Hematopoietic multipotent progenitor cell treated with erythropoietin and hydrocortisone succinate and interleukin-3 and kit ligand, for 4 days (in vitro differentiated cells): ENCODE measurements at regions not wholly inside any gene's neighbourhood (a gene's known extent, or its start where the extent isn't known, plus 50 kb on each side); places are given as distances from the start of the nearest gene placed in this dataset.

Experiments used
- DNase-seq: peaks from one replicate; pipeline ENCODE4 v3.0.0-alpha.2; 2015

- no peak for DNase-seq
Observed at GRCh38 chr1:229828461-229828860, 202.4 kb downstream of the URB2 start.

GRCh38 chr1:229832695-229833094 is 206.6 kb downstream of the URB2 start:
- no peak for DNase-seq

GRCh38 chr1:229834230-229834629 is 208.2 kb downstream of the URB2 start:
- no peak for DNase-seq

- no peak for DNase-seq
Observed at GRCh38 chr1:229835226-229835625, 209.2 kb downstream of the URB2 start.

GRCh38 chr1:229836324-229836723 is 210.3 kb downstream of the URB2 start:
- DNase-seq = peak; percentile 26

GRCh38 chr1:229838204-229838603 is 212.2 kb downstream of the URB2 start:
- DNase-seq = no peak

- DNase-seq = peak; percentile 12
Observed at GRCh38 chr1:229839800-229840199, 213.8 kb downstream of the URB2 start.

- no peak for DNase-seq
Observed at GRCh38 chr1:229841230-229841629, 215.2 kb downstream of the URB2 start.

- no peak for DNase-seq
Observed at GRCh38 chr1:229842302-229843255, 216.5 kb downstream of the URB2 start.

- DNase-seq = peak; percentile 13
Observed at GRCh38 chr1:229843627-229844238, 217.7 kb downstream of the URB2 start.

GRCh38 chr1:229844675-229845074 is 218.6 kb downstream of the URB2 start:
- no peak for DNase-seq

GRCh38 chr1:229845410-229846138 is 219.5 kb downstream of the URB2 start:
- peak; percentile 21 for DNase-seq

- DNase-seq = no peak
Observed at GRCh38 chr1:229846351-229846750, 220.3 kb downstream of the URB2 start.

- peak; percentile 70 for DNase-seq
Observed at GRCh38 chr1:229848752-229849677, 218.0 kb upstream of the GALNT2 start.

- no peak for DNase-seq
Observed at GRCh38 chr1:229851511-229851910, 215.5 kb upstream of the GALNT2 start.

GRCh38 chr1:229853751-229854150 is 213.3 kb upstream of the GALNT2 start:
- no peak for DNase-seq

GRCh38 chr1:229854620-229855019 is 212.4 kb upstream of the GALNT2 start:
- DNase-seq = no peak

- DNase-seq = peak; percentile 73
Observed at GRCh38 chr1:229856009-229856650, 210.9 kb upstream of the GALNT2 start.

- DNase-seq = no peak
Observed at GRCh38 chr1:229857585-229857984, 209.5 kb upstream of the GALNT2 start.

- DNase-seq = no peak
Observed at GRCh38 chr1:229859026-229859425, 208.0 kb upstream of the GALNT2 start.

GRCh38 chr1:229860926-229861325 is 206.1 kb upstream of the GALNT2 start:
- DNase-seq = no peak
